ENCODE measurements at regions not wholly inside any gene's neighbourhood (a gene's known extent, or its start where the extent isn't known, plus 50 kb on each side); places are given as distances from the start of the nearest gene placed in this dataset.

DNA sequence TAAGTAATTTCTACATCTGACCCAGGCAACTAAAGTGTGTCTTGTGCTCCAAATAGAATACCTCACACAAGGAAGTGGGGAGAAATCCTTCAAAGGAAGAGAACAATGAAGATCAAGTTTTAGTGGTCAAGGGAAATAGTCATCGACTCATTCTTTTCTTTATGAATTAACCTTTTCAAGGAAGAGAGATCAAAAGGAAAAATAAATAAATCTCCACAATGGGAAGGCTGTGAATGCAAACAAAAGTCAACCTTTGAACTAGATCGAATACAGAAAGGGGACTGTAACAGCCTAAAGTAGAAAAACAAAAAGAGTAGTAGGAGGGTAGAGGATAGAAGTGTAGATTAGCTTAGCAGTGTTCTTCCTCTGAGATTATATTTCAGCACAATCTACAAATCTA is 274.6 kb upstream of the COBL start:
- TF ChIP-seq CTCF (IDR thresholded peaks at IDR 0.05) (no peak), POLR2A (IDR thresholded peaks at IDR 0.05) (no peak)

All from testis (tissue), 2 donors.